ENCODE measurements at regions not wholly inside any gene's neighbourhood (a gene's known extent, or its start where the extent isn't known, plus 50 kb on each side); places are given as distances from the start of the nearest gene placed in this dataset.

DNA sequence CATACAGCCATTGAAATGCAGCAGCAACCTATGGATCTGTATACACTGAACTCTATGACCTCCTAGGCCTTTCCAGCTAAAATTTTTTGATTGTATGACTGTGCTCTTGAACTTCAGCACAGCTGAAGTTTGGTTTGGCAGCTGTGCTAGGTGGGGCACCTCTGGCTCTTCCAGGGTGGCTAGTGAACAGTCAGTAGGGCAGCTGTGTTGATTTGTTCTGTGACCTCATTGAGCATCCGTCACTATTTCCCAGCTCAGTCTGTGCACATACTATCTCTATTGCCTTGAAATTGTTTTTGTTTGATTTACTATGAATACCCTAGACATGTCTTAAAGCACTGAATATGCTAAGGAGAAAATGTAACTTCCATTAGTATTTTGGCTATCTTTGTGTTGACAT lies 363.2 kb upstream of the NAALADL2 start:
- H3K9me3 ChIP-seq (replicated peaks; ENCODE audit: control insufficient read depth, insufficient read depth, low read length): no peaks in the 10 kb centered on the region
- ATAC-seq (no peak), DNase-seq (ENCODE audit: low read depth, low spot score) (no peak), FAIRE-seq (no peak)
- ChIA-PET POLR2A (no interaction called here), SMC1A (ENCODE audit: uncharacterized antibody, unreplicated experiment) (interaction anchor here (1.4 kb wide), 1 partner anchor 9 kb away, joined by 5 read pairs; no protein-coding TSS in a partner anchor), CTCF (no interaction called here), RAD21 (ENCODE audit: unreplicated experiment) (no interaction called here)
- no peak overlapping the region for H3K4me2 ChIP-seq (ENCODE audit: control insufficient read depth, insufficient read depth)
- in situ Hi-C loops (cut with MboI): no loop called here
- no peak overlapping the region for H3K4me3 ChIP-seq
- no peak overlapping the region for H2AFZ ChIP-seq (ENCODE audit: control insufficient read depth, low read depth, low read length)
- H3K4me1 ChIP-seq (ENCODE audit: control insufficient read depth, insufficient read depth, low read length): no peaks in the 10 kb centered on the region
- intact Hi-C loops (cut with micrococcal nuclease; ENCODE audit: unreplicated experiment): no loop called here
- TF ChIP-seq, protein P1, sequence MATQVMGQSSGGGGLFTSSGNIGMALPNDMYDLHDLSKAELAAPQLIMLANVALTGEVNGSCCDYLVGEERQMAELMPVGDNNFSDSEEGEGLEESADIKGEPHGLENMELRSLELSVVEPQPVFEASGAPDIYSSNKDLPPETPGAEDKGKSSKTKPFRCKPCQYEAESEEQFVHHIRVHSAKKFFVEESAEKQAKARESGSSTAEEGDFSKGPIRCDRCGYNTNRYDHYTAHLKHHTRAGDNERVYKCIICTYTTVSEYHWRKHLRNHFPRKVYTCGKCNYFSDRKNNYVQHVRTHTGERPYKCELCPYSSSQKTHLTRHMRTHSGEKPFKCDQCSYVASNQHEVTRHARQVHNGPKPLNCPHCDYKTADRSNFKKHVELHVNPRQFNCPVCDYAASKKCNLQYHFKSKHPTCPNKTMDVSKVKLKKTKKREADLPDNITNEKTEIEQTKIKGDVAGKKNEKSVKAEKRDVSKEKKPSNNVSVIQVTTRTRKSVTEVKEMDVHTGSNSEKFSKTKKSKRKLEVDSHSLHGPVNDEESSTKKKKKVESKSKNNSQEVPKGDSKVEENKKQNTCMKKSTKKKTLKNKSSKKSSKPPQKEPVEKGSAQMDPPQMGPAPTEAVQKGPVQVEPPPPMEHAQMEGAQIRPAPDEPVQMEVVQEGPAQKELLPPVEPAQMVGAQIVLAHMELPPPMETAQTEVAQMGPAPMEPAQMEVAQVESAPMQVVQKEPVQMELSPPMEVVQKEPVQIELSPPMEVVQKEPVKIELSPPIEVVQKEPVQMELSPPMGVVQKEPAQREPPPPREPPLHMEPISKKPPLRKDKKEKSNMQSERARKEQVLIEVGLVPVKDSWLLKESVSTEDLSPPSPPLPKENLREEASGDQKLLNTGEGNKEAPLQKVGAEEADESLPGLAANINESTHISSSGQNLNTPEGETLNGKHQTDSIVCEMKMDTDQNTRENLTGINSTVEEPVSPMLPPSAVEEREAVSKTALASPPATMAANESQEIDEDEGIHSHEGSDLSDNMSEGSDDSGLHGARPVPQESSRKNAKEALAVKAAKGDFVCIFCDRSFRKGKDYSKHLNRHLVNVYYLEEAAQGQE (IDR thresholded peaks at IDR 0.05; ENCODE audit: low read depth, low read length): no peak
- TF ChIP-seq, protein P2, sequence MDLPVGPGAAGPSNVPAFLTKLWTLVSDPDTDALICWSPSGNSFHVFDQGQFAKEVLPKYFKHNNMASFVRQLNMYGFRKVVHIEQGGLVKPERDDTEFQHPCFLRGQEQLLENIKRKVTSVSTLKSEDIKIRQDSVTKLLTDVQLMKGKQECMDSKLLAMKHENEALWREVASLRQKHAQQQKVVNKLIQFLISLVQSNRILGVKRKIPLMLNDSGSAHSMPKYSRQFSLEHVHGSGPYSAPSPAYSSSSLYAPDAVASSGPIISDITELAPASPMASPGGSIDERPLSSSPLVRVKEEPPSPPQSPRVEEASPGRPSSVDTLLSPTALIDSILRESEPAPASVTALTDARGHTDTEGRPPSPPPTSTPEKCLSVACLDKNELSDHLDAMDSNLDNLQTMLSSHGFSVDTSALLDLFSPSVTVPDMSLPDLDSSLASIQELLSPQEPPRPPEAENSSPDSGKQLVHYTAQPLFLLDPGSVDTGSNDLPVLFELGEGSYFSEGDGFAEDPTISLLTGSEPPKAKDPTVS (IDR thresholded peaks at IDR 0.05; ENCODE audit: low read depth, low read length): no peak
- TF ChIP-seq LARP7 (IDR thresholded peaks at IDR 0.05): no peak
- TF ChIP-seq, protein P3, sequence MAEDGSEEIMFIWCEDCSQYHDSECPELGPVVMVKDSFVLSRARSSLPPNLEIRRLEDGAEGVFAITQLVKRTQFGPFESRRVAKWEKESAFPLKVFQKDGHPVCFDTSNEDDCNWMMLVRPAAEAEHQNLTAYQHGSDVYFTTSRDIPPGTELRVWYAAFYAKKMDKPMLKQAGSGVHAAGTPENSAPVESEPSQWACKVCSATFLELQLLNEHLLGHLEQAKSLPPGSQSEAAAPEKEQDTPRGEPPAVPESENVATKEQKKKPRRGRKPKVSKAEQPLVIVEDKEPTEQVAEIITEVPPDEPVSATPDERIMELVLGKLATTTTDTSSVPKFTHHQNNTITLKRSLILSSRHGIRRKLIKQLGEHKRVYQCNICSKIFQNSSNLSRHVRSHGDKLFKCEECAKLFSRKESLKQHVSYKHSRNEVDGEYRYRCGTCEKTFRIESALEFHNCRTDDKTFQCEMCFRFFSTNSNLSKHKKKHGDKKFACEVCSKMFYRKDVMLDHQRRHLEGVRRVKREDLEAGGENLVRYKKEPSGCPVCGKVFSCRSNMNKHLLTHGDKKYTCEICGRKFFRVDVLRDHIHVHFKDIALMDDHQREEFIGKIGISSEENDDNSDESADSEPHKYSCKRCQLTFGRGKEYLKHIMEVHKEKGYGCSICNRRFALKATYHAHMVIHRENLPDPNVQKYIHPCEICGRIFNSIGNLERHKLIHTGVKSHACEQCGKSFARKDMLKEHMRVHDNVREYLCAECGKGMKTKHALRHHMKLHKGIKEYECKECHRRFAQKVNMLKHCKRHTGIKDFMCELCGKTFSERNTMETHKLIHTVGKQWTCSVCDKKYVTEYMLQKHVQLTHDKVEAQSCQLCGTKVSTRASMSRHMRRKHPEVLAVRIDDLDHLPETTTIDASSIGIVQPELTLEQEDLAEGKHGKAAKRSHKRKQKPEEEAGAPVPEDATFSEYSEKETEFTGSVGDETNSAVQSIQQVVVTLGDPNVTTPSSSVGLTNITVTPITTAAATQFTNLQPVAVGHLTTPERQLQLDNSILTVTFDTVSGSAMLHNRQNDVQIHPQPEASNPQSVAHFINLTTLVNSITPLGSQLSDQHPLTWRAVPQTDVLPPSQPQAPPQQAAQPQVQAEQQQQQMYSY (CRISPR knock-in tag; IDR thresholded peaks at IDR 0.05): no peak
- no peak for TF ChIP-seq STAT3 (IDR thresholded peaks at IDR 0.05; ENCODE audit: low read depth, low read length)
- no peak for TF ChIP-seq ZNF207 (IDR thresholded peaks at IDR 0.05; ENCODE audit: borderline replicate concordance)
- no peaks in the 10 kb centered on the region for H3K27me3 ChIP-seq (replicated peaks in 1 of 2; ENCODE audit: control insufficient read depth in 2 of 2, insufficient read depth in 2 of 2, low read length in 1 of 2)
- no peaks in the 10 kb centered on the region for H3K36me3 ChIP-seq (ENCODE audit: control insufficient read depth in 2 of 2, insufficient read depth in 2 of 2, low read length in 1 of 2)
- WGBS (ENCODE audit: insufficient coverage, insufficient replicate concordance, low lambda C conversion rate, missing lambda C conversion rate): 29% methylated on average over 1 of the region's 1 CpG
- no peaks in the 10 kb centered on the region for H4K20me1 ChIP-seq (ENCODE audit: control insufficient read depth, insufficient read depth)
- no peak overlapping the region for H3K9ac ChIP-seq (ENCODE audit: control insufficient read depth, insufficient read depth, low read length)
- BruUV-seq (replicated peaks): no TSS peak
- no peak overlapping the region for H3K27ac ChIP-seq (ENCODE audit: control insufficient read depth, insufficient read depth)
- H3K79me2 ChIP-seq (ENCODE audit: control insufficient read depth, insufficient read depth, low read length): no peaks in the 10 kb centered on the region
